DND-41 (cell line): ENCODE measurements at regions not wholly inside any gene's neighbourhood (a gene's known extent, or its start where the extent isn't known, plus 50 kb on each side); places are given as distances from the start of the nearest gene placed in this dataset.

ENCODE experiments used
- EZH2 ChIP-seq: IDR thresholded peaks from 3 replicates; pipeline ENCODE4 v1.6.1; 2012; ENCODE audit warnings: borderline replicate concordance, low read depth, mild to moderate bottlenecking, moderate library complexity, low read length, inconsistent platforms; ENCODE audit not compliant: severe bottlenecking
- TF ChIP-seq, protein P1 (sequence below): IDR thresholded peaks from 2 replicates; pipeline ENCODE4 v1.5.1; 2012; ENCODE audit warnings: borderline replicate concordance, low read length, moderate library complexity, mild to moderate bottlenecking; ENCODE audit not compliant: poor library complexity, severe bottlenecking; ENCODE audit errors: extremely low read depth

DNA sequence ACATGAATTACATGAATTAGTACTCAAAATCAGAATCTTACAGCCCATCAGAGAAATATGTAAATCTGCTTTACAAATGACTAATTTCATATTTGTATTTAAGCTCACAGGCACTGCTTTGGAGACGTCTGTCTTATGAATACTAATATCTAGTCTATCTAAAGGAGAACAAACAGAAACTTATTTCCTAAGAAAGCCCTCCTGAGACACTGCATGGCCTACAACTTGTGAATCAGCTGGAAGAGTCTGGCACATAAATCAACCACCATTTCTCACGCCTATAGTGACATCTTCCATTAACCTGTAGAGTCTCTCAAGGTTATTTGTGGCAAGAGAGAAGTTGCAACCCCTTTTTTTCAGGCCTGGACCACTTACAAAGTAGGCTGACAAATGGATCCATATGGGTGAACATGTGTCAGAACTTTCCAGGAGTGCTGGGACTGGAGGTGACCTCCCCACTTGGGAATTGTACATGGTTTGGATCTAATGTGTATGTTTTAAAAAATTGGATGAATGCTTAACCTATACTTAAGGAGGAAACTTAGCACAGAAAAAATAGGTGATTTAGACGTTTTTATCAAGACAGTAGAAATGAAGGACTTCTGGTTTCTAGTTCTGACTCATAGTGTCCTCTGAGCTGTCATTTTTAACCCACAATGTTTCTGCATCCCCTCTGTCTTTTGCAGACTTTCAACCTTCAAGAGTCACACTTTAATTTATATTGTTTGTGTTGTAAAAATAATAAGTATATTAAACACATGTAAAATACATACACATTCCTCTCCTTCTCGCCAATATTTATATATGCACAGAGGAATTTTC, 83.2 kb upstream of the ARHGAP24 start:
- TF ChIP-seq, protein P1, sequence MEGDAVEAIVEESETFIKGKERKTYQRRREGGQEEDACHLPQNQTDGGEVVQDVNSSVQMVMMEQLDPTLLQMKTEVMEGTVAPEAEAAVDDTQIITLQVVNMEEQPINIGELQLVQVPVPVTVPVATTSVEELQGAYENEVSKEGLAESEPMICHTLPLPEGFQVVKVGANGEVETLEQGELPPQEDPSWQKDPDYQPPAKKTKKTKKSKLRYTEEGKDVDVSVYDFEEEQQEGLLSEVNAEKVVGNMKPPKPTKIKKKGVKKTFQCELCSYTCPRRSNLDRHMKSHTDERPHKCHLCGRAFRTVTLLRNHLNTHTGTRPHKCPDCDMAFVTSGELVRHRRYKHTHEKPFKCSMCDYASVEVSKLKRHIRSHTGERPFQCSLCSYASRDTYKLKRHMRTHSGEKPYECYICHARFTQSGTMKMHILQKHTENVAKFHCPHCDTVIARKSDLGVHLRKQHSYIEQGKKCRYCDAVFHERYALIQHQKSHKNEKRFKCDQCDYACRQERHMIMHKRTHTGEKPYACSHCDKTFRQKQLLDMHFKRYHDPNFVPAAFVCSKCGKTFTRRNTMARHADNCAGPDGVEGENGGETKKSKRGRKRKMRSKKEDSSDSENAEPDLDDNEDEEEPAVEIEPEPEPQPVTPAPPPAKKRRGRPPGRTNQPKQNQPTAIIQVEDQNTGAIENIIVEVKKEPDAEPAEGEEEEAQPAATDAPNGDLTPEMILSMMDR = no peak
- TF ChIP-seq EZH2 = no peak
